ENCODE measurements at regions not wholly inside any gene's neighbourhood (a gene's known extent, or its start where the extent isn't known, plus 50 kb on each side); places are given as distances from the start of the nearest gene placed in this dataset.

DNA sequence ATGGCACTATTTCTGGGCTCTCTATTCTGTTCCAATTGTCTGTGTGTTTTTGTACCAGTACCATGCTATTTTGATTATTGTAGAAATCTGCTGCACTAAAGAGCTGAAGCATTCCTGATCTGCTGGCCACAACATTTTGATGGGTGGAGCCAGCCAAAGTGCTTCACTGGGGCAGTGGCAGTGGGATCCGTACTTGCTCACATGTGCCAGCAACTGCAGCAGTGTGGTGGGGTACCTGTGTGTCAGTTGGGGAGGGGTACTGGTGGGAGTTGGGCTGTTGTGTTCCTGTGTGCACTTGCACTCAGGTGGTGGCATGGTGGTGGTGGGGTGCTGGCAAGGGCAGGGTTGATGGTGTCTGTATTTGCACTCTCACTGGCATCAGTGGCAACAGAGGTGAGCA lies 204.6 kb upstream of the ALG10 start:
- TF ChIP-seq POLR2A (IDR thresholded peaks at IDR 0.05) (no peak), CTCF (IDR thresholded peaks at IDR 0.05) (no peak), POLR2AphosphoS5 (IDR thresholded peaks at IDR 0.05) (no peak)
